ENCODE measurements at regions not wholly inside any gene's neighbourhood (a gene's known extent, or its start where the extent isn't known, plus 50 kb on each side); places are given as distances from the start of the nearest gene placed in this dataset.

GRCh38 chr3:107983247-107983646 lies 107.6 kb downstream of the CD47 start:
- Histone ChIP-seq H3K27me3 (no peaks in the 10 kb centered on the region), H3K36me3 (no peaks in the 10 kb centered on the region), H3K9me3 (no peaks in the 10 kb centered on the region), H3K27ac (replicated peaks in 1 of 4) (no peak overlapping the region), H3K4me3 (no peak overlapping the region), H3K4me1 (peaks cover 30 to 43% (median 35%) of the 10 kb centered on the region in 4 donors)
- 96% methylated on average over 3 of the region's 3 CpGs for WGBS
- intact Hi-C loops (cut with DNase I), result no loop called here
- TF ChIP-seq POLR2AphosphoS5 (IDR thresholded peaks at IDR 0.05) (no peak), CTCF (IDR thresholded peaks at IDR 0.05) (no peak), POLR2A (IDR thresholded peaks at IDR 0.05; ENCODE audit: low read depth) (no peak), EP300 (IDR thresholded peaks at IDR 0.05) (no peak)
- DNase-seq (ENCODE audit: extremely low spot score), result no peak

GRCh38 chr3:107982165-107982564 lies 108.7 kb downstream of the CD47 start:
- Histone ChIP-seq H3K4me1 (peaks cover 20 to 32% (median 24%) of the 10 kb centered on the region in 4 donors), H3K27me3 (no peaks in the 10 kb centered on the region), H3K9me3 (no peaks in the 10 kb centered on the region), H3K27ac (replicated peaks in 1 of 4) (peak overlapping the region in 1 of 4 donors; percentile 54), H3K36me3 (no peaks in the 10 kb centered on the region), H3K4me3 (no peak overlapping the region)
- TF ChIP-seq POLR2A (IDR thresholded peaks at IDR 0.05; ENCODE audit: low read depth), result no peak
- TF ChIP-seq EP300 (IDR thresholded peaks at IDR 0.05), result no peak
- intact Hi-C loops (cut with DNase I), result no loop called here
- 34% methylated on average over 1 of the region's 1 CpG for WGBS
- DNase-seq (ENCODE audit: extremely low spot score), result no peak

- Histone ChIP-seq H3K36me3 (no peaks in the 10 kb centered on the region), H3K27me3 (no peaks in the 10 kb centered on the region), H3K4me3 (no peak overlapping the region), H3K9me3 (no peaks in the 10 kb centered on the region), H3K27ac (replicated peaks in 1 of 4) (peak overlapping the region in 2 of 4 donors; percentile 3 to 54), H3K4me1 (peaks cover 15 to 26% (median 18%) of the 10 kb centered on the region in 4 donors)
- TF ChIP-seq POLR2A (IDR thresholded peaks at IDR 0.05; ENCODE audit: low read depth), result no peak
- no peak for TF ChIP-seq EP300 (IDR thresholded peaks at IDR 0.05)
- TF ChIP-seq POLR2AphosphoS5 (IDR thresholded peaks at IDR 0.05), result no peak
- no peak for TF ChIP-seq CTCF (IDR thresholded peaks at IDR 0.05)
- no peak for DNase-seq (ENCODE audit: extremely low spot score)
- 31% methylated on average over 7 of the region's 7 CpGs for WGBS
- intact Hi-C loops (cut with DNase I), result no loop called here
These were observed 109.2 kb downstream of the CD47 start for GRCh38 chr3:107981471-107982111.

GRCh38 chr3:107979538-107979937 lies 111.3 kb downstream of the CD47 start:
- no peak for DNase-seq (ENCODE audit: extremely low spot score)
- Histone ChIP-seq H3K4me3 (no peak overlapping the region), H3K4me1 (peaks cover 11 to 21% (median 13%) of the 10 kb centered on the region in 4 donors), H3K27ac (replicated peaks in 1 of 4) (no peak overlapping the region), H3K9me3 (no peaks in the 10 kb centered on the region), H3K36me3 (no peaks in the 10 kb centered on the region), H3K27me3 (no peaks in the 10 kb centered on the region)
- intact Hi-C loops (cut with DNase I), result no loop called here
- WGBS, result 89% methylated on average over 6 of the region's 6 CpGs
- TF ChIP-seq CTCF (IDR thresholded peaks at IDR 0.05) (no peak), EP300 (IDR thresholded peaks at IDR 0.05) (no peak)

- 81% methylated on average over 6 of the region's 6 CpGs for WGBS
- no peak overlapping the region for H3K4me3 ChIP-seq
- no peak for TF ChIP-seq CTCF (IDR thresholded peaks at IDR 0.05)
- TF ChIP-seq POLR2AphosphoS5 (IDR thresholded peaks at IDR 0.05), result no peak
- no peak for TF ChIP-seq POLR2A (IDR thresholded peaks at IDR 0.05; ENCODE audit: low read depth)
- no peak for TF ChIP-seq EP300 (IDR thresholded peaks at IDR 0.05)
- DNase-seq (ENCODE audit: extremely low spot score), result no peak
- peaks cover 11 to 21% (median 13%) of the 10 kb centered on the region in 4 donors for H3K4me1 ChIP-seq
- no peaks in the 10 kb centered on the region for H3K36me3 ChIP-seq
- H3K9me3 ChIP-seq, result no peaks in the 10 kb centered on the region
- H3K27me3 ChIP-seq, result no peaks in the 10 kb centered on the region
- intact Hi-C loops (cut with DNase I), result no loop called here
- no peak overlapping the region for H3K27ac ChIP-seq (replicated peaks in 1 of 4)
These were observed 112.4 kb downstream of the CD47 start for GRCh38 chr3:107978131-107979055.

Measured in esophagus muscularis mucosa (tissue), 4 donors.